Endothelial cell of umbilical vein (primary cell): ENCODE measurements at regions not wholly inside any gene's neighbourhood (a gene's known extent, or its start where the extent isn't known, plus 50 kb on each side); places are given as distances from the start of the nearest gene placed in this dataset.

ENCODE experiments used
- CTCF ChIP-seq, 2 donors: IDR thresholded peaks; 1 replicate in 1 of 2; 2 replicates in 1 of 2; pipeline ENCODE4 v1.5.1; 2011; ENCODE audit warnings: low read length in 2 of 2, mild to moderate bottlenecking in 2 of 2, moderate library complexity in 2 of 2, control low read depth in 1 of 2, inconsistent platforms in 1 of 2, low read depth in 1 of 2; ENCODE audit not compliant: insufficient read depth in 1 of 2; ENCODE audit errors: extremely low read depth in 1 of 2
- EZH2 ChIP-seq: IDR thresholded peaks from 2 replicates; pipeline ENCODE4 v1.6.1; 2012; ENCODE audit warnings: borderline replicate concordance, low read depth, mild to moderate bottlenecking, moderate library complexity, low read length, inconsistent platforms; ENCODE audit not compliant: severe bottlenecking
- FOS ChIP-seq: IDR thresholded peaks from 2 replicates; pipeline ENCODE4 v1.6.1; 2011; ENCODE audit warnings: mild to moderate bottlenecking, low read length, moderate library complexity, borderline replicate concordance; ENCODE audit not compliant: insufficient read depth
- GATA2 ChIP-seq: IDR thresholded peaks from 2 replicates; pipeline ENCODE4 v1.7.0; 2011; ENCODE audit warnings: low read depth, mild to moderate bottlenecking, moderate library complexity, mixed read lengths, low read length; ENCODE audit not compliant: insufficient read length, insufficient read depth
- JUN ChIP-seq: IDR thresholded peaks from 2 replicates; pipeline ENCODE4 v1.6.1; 2011; ENCODE audit warnings: borderline replicate concordance, low read depth; ENCODE audit not compliant: insufficient read length, insufficient read depth
- MYC ChIP-seq: IDR thresholded peaks from one replicate; pipeline ENCODE4 v1.6.1; 2011; ENCODE audit warnings: mild to moderate bottlenecking, low read depth, low read length
- POLR2A ChIP-seq: IDR thresholded peaks from 2 replicates; pipeline ENCODE4 v1.6.1; 2012; ENCODE audit warnings: low read depth, mild to moderate bottlenecking, control low read depth, low read length
- POLR2AphosphoS5 ChIP-seq: IDR thresholded peaks from 2 replicates; pipeline ENCODE4 v1.6.1; 2012; ENCODE audit warnings: low read depth, mild to moderate bottlenecking, control low read depth, low read length, moderate library complexity; ENCODE audit not compliant: insufficient read depth
- TF ChIP-seq, protein P1 (sequence below): IDR thresholded peaks from 2 replicates; pipeline ENCODE4 v1.6.1; 2011; ENCODE audit not compliant: insufficient read depth, insufficient read length

DNA sequence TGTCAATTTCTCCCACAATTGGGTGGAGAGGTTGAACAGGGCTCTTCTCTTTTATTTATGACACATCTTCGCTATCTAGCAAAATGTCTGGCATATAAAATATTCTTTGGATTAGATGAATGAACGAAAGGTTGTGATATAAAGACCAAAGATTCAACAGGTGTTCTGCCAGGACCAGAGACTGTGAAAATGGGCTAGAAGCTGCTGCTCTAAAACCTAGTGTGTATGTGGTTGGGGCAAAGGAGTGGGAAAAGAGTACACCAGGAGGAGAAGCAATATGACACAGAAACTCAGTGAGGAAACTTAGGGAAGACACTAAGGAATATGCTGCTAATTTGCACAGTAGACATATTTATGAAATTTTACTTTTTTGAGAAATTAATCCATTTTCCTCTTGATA lies 102.0 kb upstream of the CCDC80 start:
- TF ChIP-seq POLR2AphosphoS5 (no peak), POLR2A (no peak), CTCF (IDR thresholded peaks at IDR 0.05; ENCODE audit: extremely low read depth in 1 of 2, insufficient read depth in 1 of 2, low read depth in 1 of 2, low read length in 2 of 2) (no peak), JUN (no peak), MYC (no peak), FOS (no peak), EZH2 (no peak), GATA2 (no peak)
- TF ChIP-seq, protein P1, sequence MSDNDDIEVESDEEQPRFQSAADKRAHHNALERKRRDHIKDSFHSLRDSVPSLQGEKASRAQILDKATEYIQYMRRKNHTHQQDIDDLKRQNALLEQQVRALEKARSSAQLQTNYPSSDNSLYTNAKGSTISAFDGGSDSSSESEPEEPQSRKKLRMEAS: no peak
